ENCODE measurements at regions not wholly inside any gene's neighbourhood (a gene's known extent, or its start where the extent isn't known, plus 50 kb on each side); places are given as distances from the start of the nearest gene placed in this dataset.
A peak's percentile ranks its signal among the peaks of the same experiment; 100 is the strongest.

- H3K9me3 ChIP-seq, result no peaks in the 10 kb centered on the region
- H3K4me3 ChIP-seq, result no peak overlapping the region
- DNase-seq, result no peak
- no peak for TF ChIP-seq CTCF (IDR thresholded peaks at IDR 0.05)
- H3K4me1 ChIP-seq, result peaks cover 21% of the 10 kb centered on the region
- intact Hi-C loops (cut with DNase I), result no loop called here
- no peaks in the 10 kb centered on the region for H3K36me3 ChIP-seq
- H3K27ac ChIP-seq, result no peak overlapping the region
- peak; percentile 39 to 60 for ATAC-seq
- no peaks in the 10 kb centered on the region for H3K27me3 ChIP-seq (ENCODE audit: low read depth)
Observed at GRCh38 chr6:16903470-16903869, 142.2 kb upstream of the ATXN1 start.

- no peak for TF ChIP-seq CTCF (IDR thresholded peaks at IDR 0.05)
- intact Hi-C loops (cut with DNase I), result no loop called here
- peaks cover 21% of the 10 kb centered on the region for H3K4me1 ChIP-seq
- no peak overlapping the region for H3K4me3 ChIP-seq
- H3K36me3 ChIP-seq, result no peaks in the 10 kb centered on the region
- ATAC-seq, result no peak
- no peaks in the 10 kb centered on the region for H3K9me3 ChIP-seq
- H3K27ac ChIP-seq, result no peak overlapping the region
- DNase-seq, result no peak
- no peaks in the 10 kb centered on the region for H3K27me3 ChIP-seq (ENCODE audit: low read depth)
Observed at GRCh38 chr6:16902502-16902901, 141.2 kb upstream of the ATXN1 start.

- peak; percentile 83 for DNase-seq
- intact Hi-C loops (cut with DNase I), result no loop called here
- no peak for TF ChIP-seq CTCF (IDR thresholded peaks at IDR 0.05)
- Histone ChIP-seq H3K36me3 (no peaks in the 10 kb centered on the region), H3K9me3 (no peaks in the 10 kb centered on the region), H3K4me3 (no peak overlapping the region), H3K27ac (no peak overlapping the region), H3K27me3 (ENCODE audit: low read depth) (no peaks in the 10 kb centered on the region), H3K4me1 (peaks cover 21% of the 10 kb centered on the region)
- peak; percentile 81 to 88 for ATAC-seq
Observed at GRCh38 chr6:16901782-16902181, 140.5 kb upstream of the ATXN1 start.

- Histone ChIP-seq H3K27ac (no peak overlapping the region), H3K4me3 (no peak overlapping the region), H3K4me1 (peaks cover 21% of the 10 kb centered on the region), H3K27me3 (ENCODE audit: low read depth) (no peaks in the 10 kb centered on the region), H3K9me3 (no peaks in the 10 kb centered on the region), H3K36me3 (no peaks in the 10 kb centered on the region)
- DNase-seq, result no peak
- intact Hi-C loops (cut with DNase I), result no loop called here
- ATAC-seq, result peak in 1 of 2 donors; percentile 31
- TF ChIP-seq CTCF (IDR thresholded peaks at IDR 0.05), result no peak
Observed at GRCh38 chr6:16901306-16901705, 140.0 kb upstream of the ATXN1 start.

- no peaks in the 10 kb centered on the region for H3K36me3 ChIP-seq
- H3K9me3 ChIP-seq, result peaks cover 10% of the 10 kb centered on the region
- no peak for TF ChIP-seq CTCF (IDR thresholded peaks at IDR 0.05)
- DNase-seq (no peak), ATAC-seq (no peak)
- peaks cover 21% of the 10 kb centered on the region for H3K4me1 ChIP-seq
- no peak overlapping the region for H3K27ac ChIP-seq
- intact Hi-C loops (cut with DNase I), result no loop called here
- no peak overlapping the region for H3K4me3 ChIP-seq
- H3K27me3 ChIP-seq (ENCODE audit: low read depth), result no peaks in the 10 kb centered on the region
Observed at GRCh38 chr6:16898640-16899396, 137.6 kb upstream of the ATXN1 start.

All from lower lobe of right lung (tissue), 2 donors.